Right lobe of liver (tissue), 4 donors: ENCODE measurements at regions not wholly inside any gene's neighbourhood (a gene's known extent, or its start where the extent isn't known, plus 50 kb on each side); places are given as distances from the start of the nearest gene placed in this dataset.

Experiments
- CTCF ChIP-seq, 4 donors: fragments of 200-600 bp in 3 of 4; fragments of 450-650 bp in 1 of 4; IDR thresholded peaks; one replicate each; pipeline versions ENCODE4 v1.5.1 to v1.8.0; 2016 to 2022; ENCODE audit warnings: antibody characterized with exemption in 4 of 4, mild to moderate bottlenecking in 2 of 4
- POLR2A ChIP-seq: fragments of 450-650 bp; IDR thresholded peaks from one replicate; pipeline ENCODE4 v1.6.1; 2017; ENCODE audit warnings: antibody characterized with exemption, mild to moderate bottlenecking
- donor health status: DM: no; HTN: no; CAD: no.
- donor health status: DM: no; HTN: no; CAD: no.
- donor health status: DM: no; HTN: yes; CAD: no.

- TF ChIP-seq CTCF (IDR thresholded peaks at IDR 0.05) (no peak), POLR2A (no peak)
Observed at GRCh38 chr9:113677569-113677968, 198.5 kb upstream of the ZNF618 start.
